Spleen (tissue), 11 donors: ENCODE measurements at regions not wholly inside any gene's neighbourhood (a gene's known extent, or its start where the extent isn't known, plus 50 kb on each side); places are given as distances from the start of the nearest gene placed in this dataset.

Source experiments
- DNase-seq: peaks from one replicate; pipeline ENCODE4 v3.0.0-alpha.2; 2020
- H3K27ac ChIP-seq, 8 donors: fragments of 200-600 bp; sonication (generic) in 7 of 8; 1 replicate in 4 of 8; 2 replicates in 4 of 8; pipeline versions ENCODE4 v1.5.0 to v1.8.0; 2016 to 2021; ENCODE audit warnings: inconsistent platforms in 4 of 8, mild to moderate bottlenecking in 4 of 8, moderate library complexity in 1 of 8
- H3K27me3 ChIP-seq, 7 donors: fragments of 200-600 bp; sonication (generic) in 6 of 7; replicated peaks in 1 of 7; 1 replicate in 4 of 7; 2 replicates in 3 of 7; pipeline versions ENCODE4 v1.5.0 to v1.8.0; 2016 to 2021; ENCODE audit warnings: inconsistent platforms in 3 of 7, mild to moderate bottlenecking in 1 of 7
- H3K36me3 ChIP-seq, 6 donors: fragments of 200-600 bp; sonication (generic) in 5 of 6; 1 replicate in 4 of 6; 2 replicates in 2 of 6; pipeline versions ENCODE4 v1.5.0 to v1.8.0; 2016 to 2021; ENCODE audit warnings: inconsistent platforms in 2 of 6
- H3K4me1 ChIP-seq, 6 donors: fragments of 200-600 bp; sonication (generic) in 5 of 6; 1 replicate in 3 of 6; 2 replicates in 3 of 6; pipeline versions ENCODE4 v1.5.0 to v1.8.0; 2016 to 2021; ENCODE audit warnings: inconsistent platforms in 3 of 6
- H3K4me3 ChIP-seq, 8 donors: fragments of 200-600 bp; sonication (generic) in 7 of 8; 1 replicate in 4 of 8; 2 replicates in 4 of 8; pipeline versions ENCODE4 v1.5.0 to v1.8.0; 2016 to 2021; ENCODE audit warnings: inconsistent platforms in 4 of 8, mild to moderate bottlenecking in 4 of 8, moderate library complexity in 2 of 8
- H3K9me3 ChIP-seq, 8 donors: fragments of 200-600 bp; sonication (generic) in 7 of 8; 1 replicate in 4 of 8; 2 replicates in 4 of 8; pipeline versions ENCODE4 v1.5.0 to v1.8.0; 2016 to 2021; ENCODE audit warnings: inconsistent platforms in 4 of 8
- POLR2A ChIP-seq, 3 donors: fragments of 450-650 bp; IDR thresholded peaks; one replicate each; pipeline ENCODE4 v1.5.1; 2017; ENCODE audit warnings: antibody characterized with exemption in 3 of 3, mild to moderate bottlenecking in 1 of 3
- POLR2AphosphoS5 ChIP-seq, 3 donors: sonication (generic); formaldehyde crosslinking; IDR thresholded peaks; one replicate each; pipeline ENCODE4 v1.5.1; 2017; ENCODE audit warnings: antibody characterized with exemption in 3 of 3
- WGBS, 5 donors: extraction: QIAGEN DNeasy Blood & Tissue Kit in 3 of 5; methylation state at CpG; one replicate each; pipeline versions ENCODE4 v1.1.5 to v1.1.7; 2013 to 2018; 5-methylcytosine and 5-hydroxymethylcytosine counted together
- intact Hi-C: fragments of 100-400 bp; cut with DNase I; formaldehyde crosslinking; loops from one replicate; pipeline ENCODE4 v1.15.0; 2023; ENCODE audit warnings: low total_unique reads
- TF ChIP-seq, protein P1 (sequence below), 11 experiments: fragments of 200-600 bp in 7 of 11; fragments of 450-650 bp in 4 of 11; sonication (generic) in 4 of 11; IDR thresholded peaks in 8 of 11; conservative IDR thresholded peaks in 3 of 11; 1 replicate in 7 of 11; 2 replicates in 4 of 11; pipeline versions ENCODE4 v1.4.0 to v1.8.0; 2016 to 2021; ENCODE audit warnings: antibody characterized with exemption in 11 of 11, inconsistent platforms in 4 of 11, mild to moderate bottlenecking in 1 of 11
- donor health status: healthy with polysubstance abuse.
- donor health status: DM: no; HTN: no; CAD: no; lungs with moderate emphysema.
- donor health status: DM: no; HTN: no; CAD: no.
- donor health status: Bipolar disorder and iron deficiency.
- donor health status: healthy.
- donor health status: DM: no; HTN: no; CAD: no.
- donor health status: DM: yes; HTN: yes; CAD: no.

DNA sequence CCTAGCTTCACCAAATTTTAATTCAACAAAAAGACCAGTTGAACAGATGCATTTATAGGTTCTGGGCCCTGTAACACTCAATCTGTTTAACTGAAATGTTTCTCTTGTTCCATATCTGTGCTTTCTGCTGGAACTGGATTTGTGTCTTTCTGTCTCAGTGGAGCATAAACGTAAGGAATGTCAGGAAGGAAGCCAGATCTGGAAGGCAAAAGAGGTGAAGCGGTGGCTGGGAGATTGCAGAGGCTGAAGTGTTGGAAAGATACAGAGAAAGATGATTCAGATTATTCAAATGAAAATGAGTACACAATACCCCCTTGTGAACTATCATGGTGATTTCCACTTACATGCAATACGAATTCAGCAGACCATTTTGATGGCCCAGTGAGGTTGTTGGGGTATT is 406.8 kb downstream of the BRINP1 start:
- 50 to 62% (median 57%) methylated on average over 3 of the region's 3 CpGs for WGBS, 5 donors
- Histone ChIP-seq H3K27me3 (no peaks in the 10 kb centered on the region), H3K4me1 (no peaks in the 10 kb centered on the region), H3K9me3 (no peaks in the 10 kb centered on the region), H3K27ac (no peak overlapping the region), H3K36me3 (no peaks in the 10 kb centered on the region), H3K4me3 (no peak overlapping the region)
- DNase-seq: no peak
- intact Hi-C loops: no loop called here
- no peak for TF ChIP-seq POLR2A (IDR thresholded peaks at IDR 0.05)
- no peak for TF ChIP-seq POLR2AphosphoS5 (IDR thresholded peaks at IDR 0.05)
- TF ChIP-seq, protein P1, sequence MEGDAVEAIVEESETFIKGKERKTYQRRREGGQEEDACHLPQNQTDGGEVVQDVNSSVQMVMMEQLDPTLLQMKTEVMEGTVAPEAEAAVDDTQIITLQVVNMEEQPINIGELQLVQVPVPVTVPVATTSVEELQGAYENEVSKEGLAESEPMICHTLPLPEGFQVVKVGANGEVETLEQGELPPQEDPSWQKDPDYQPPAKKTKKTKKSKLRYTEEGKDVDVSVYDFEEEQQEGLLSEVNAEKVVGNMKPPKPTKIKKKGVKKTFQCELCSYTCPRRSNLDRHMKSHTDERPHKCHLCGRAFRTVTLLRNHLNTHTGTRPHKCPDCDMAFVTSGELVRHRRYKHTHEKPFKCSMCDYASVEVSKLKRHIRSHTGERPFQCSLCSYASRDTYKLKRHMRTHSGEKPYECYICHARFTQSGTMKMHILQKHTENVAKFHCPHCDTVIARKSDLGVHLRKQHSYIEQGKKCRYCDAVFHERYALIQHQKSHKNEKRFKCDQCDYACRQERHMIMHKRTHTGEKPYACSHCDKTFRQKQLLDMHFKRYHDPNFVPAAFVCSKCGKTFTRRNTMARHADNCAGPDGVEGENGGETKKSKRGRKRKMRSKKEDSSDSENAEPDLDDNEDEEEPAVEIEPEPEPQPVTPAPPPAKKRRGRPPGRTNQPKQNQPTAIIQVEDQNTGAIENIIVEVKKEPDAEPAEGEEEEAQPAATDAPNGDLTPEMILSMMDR (IDR thresholded peaks at IDR 0.05 in 8 of 11, conservative IDR thresholded peaks at IDR 0.05 in 3 of 11): no peak

DNA sequence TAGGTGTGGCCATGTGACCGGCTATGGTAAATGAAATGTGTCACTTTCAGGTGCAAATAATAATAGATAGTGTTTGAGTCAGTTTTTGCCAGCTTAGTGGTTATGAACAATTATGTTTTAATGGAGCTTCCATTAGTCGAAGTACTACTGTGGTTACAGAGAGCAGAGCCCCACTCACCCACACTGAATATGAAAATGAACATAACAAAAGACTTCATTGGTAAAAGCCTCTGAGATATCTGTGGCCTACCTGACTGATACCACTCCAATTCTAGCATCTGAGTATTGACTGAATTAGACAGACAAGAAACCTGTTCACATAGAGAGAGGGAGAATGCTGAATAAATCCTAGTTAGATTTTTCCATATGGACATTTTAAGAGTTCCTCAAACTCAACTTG is 405.6 kb downstream of the BRINP1 start:
- Histone ChIP-seq H3K27ac (no peak overlapping the region), H3K4me3 (no peak overlapping the region), H3K27me3 (no peaks in the 10 kb centered on the region), H3K4me1 (no peaks in the 10 kb centered on the region), H3K9me3 (no peaks in the 10 kb centered on the region), H3K36me3 (no peaks in the 10 kb centered on the region)
- no peak for TF ChIP-seq POLR2AphosphoS5 (IDR thresholded peaks at IDR 0.05)
- TF ChIP-seq, protein P1 (IDR thresholded peaks at IDR 0.05 in 8 of 11, conservative IDR thresholded peaks at IDR 0.05 in 3 of 11): no peak
- no peak for TF ChIP-seq POLR2A (IDR thresholded peaks at IDR 0.05)
- no peak for DNase-seq
- intact Hi-C loops: no loop called here
- 81 to 93% (median 86%) methylated on average over 2 of the region's 2 CpGs for WGBS, 5 donors

DNA sequence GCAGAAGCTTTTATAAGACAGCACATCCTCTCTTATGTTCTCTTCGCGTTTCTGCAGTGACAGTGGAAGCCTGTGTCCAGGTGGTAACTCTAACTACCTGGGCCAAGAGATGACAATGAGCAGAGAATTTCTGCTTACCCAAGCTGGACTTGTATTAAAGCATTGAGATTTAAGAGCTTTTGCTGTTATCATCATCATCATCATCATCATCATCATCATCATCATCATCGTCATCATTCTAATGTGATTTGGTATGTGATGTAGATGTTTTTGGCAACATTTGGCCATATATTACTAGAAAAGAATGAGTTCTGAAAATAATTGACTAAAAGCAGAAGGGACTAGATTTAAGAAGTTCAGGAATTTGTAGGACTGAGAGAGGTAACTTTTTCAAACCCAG is 401.3 kb downstream of the BRINP1 start:
- Histone ChIP-seq H3K4me3 (no peak overlapping the region), H3K4me1 (no peaks in the 10 kb centered on the region), H3K27me3 (no peaks in the 10 kb centered on the region), H3K36me3 (no peaks in the 10 kb centered on the region), H3K27ac (no peak overlapping the region), H3K9me3 (peaks cover 0 to 3% (median 0%) of the 10 kb centered on the region in 8 donors)
- TF ChIP-seq POLR2AphosphoS5 (IDR thresholded peaks at IDR 0.05) (no peak), POLR2A (IDR thresholded peaks at IDR 0.05) (no peak)
- TF ChIP-seq, protein P1 (IDR thresholded peaks at IDR 0.05 in 8 of 11, conservative IDR thresholded peaks at IDR 0.05 in 3 of 11): no peak
- DNase-seq: no peak
- intact Hi-C loops: no loop called here
- WGBS, 5 donors: 89 to 98% (median 93%) methylated on average over 3 of the region's 3 CpGs

DNA sequence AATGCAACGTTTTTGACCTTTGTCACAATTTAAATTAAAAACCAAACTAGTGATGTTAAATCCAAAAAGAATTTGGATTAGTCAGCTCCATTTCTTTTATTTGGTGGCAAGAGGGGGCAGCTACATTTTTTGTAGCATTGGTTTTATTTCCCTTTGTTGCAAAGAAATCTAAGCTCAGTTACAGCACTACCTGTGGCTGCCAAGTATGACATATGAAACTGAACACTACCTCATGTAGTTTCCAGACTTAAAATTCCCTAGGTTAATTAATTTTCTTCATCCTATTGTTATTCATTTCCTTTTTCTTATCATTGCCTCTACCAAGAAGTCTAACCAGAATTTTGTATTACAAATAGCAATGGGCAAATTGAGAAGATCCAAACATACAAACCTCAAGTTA is 393.5 kb downstream of the BRINP1 start:
- H3K27me3 ChIP-seq: no peaks in the 10 kb centered on the region
- intact Hi-C loops: no loop called here
- no peak overlapping the region for H3K4me3 ChIP-seq
- no peaks in the 10 kb centered on the region for H3K4me1 ChIP-seq
- TF ChIP-seq POLR2A (IDR thresholded peaks at IDR 0.05) (no peak), POLR2AphosphoS5 (IDR thresholded peaks at IDR 0.05) (no peak)
- TF ChIP-seq, protein P1 (IDR thresholded peaks at IDR 0.05 in 8 of 11, conservative IDR thresholded peaks at IDR 0.05 in 3 of 11): no peak
- no peak overlapping the region for H3K27ac ChIP-seq
- H3K9me3 ChIP-seq: peaks cover 0 to 4% (median 0%) of the 10 kb centered on the region in 8 donors
- H3K36me3 ChIP-seq: no peaks in the 10 kb centered on the region
- DNase-seq: no peak
- 54 to 64% (median 57%) methylated on average over 1 of the region's 1 CpG for WGBS, 5 donors
